OCI-LY7 (cell line): ENCODE measurements at regions not wholly inside any gene's neighbourhood (a gene's known extent, or its start where the extent isn't known, plus 50 kb on each side); places are given as distances from the start of the nearest gene placed in this dataset.

Experiments
- BruUV-seq: library from RNA; stranded (reverse); fragments of 400-500 nt; replicated peaks from 2 replicates; lab custom pipeline; 2021; lab: Mats Ljungman, UMichigan
- CTCF ChIA-PET: fragments of 300-600 bp; sonication (Branson Sonifier 250); formaldehyde crosslinking; loops from one replicate; lab custom pipeline; 2022; ENCODE audit warnings: antibody characterized with exemption; ENCODE audit not compliant: unreplicated experiment; lab: Charles Lee
- POLR2A ChIA-PET: fragments of 300-600 bp; sonication (Branson Sonifier 250); formaldehyde crosslinking; loops from one replicate; lab custom pipeline; 2022; ENCODE audit warnings: antibody characterized with exemption; lab: Charles Lee
- DNase-seq: peaks from one replicate; pipeline ENCODE4 v3.0.0-alpha.2; 2015; ENCODE audit warnings: low spot score
- H2AFZ ChIP-seq: fragments of 200-600 bp; sonication (generic), shearing (Covaris generic); 2 replicates; pipeline ENCODE4 v1.6.1; 2014; ENCODE audit warnings: mild to moderate bottlenecking, antibody characterized with exemption, low read length, moderate library complexity
- H3K27ac ChIP-seq: fragments of 200-600 bp; sonication (generic); 2 replicates; pipeline ENCODE4 v1.5.1; 2014; ENCODE audit warnings: mixed run types, low read depth, mild to moderate bottlenecking, moderate library complexity, low read length, inconsistent platforms; ENCODE audit not compliant: poor library complexity, severe bottlenecking
- H3K36me3 ChIP-seq: fragments of 200-600 bp; sonication (generic); 2 replicates; pipeline ENCODE4 v1.6.1; 2014; ENCODE audit warnings: mild to moderate bottlenecking, antibody characterized with exemption, low read length, moderate library complexity, mixed read lengths; ENCODE audit not compliant: insufficient read depth
- H3K4me1 ChIP-seq: fragments of 200-600 bp; sonication (generic); 2 replicates; pipeline ENCODE4 v1.5.1; 2014; ENCODE audit warnings: mild to moderate bottlenecking, low read length; ENCODE audit not compliant: insufficient read depth, poor library complexity, severe bottlenecking
- H3K4me2 ChIP-seq: fragments of 200-600 bp; sonication (generic); 2 replicates; pipeline ENCODE4 v1.6.1; 2014; ENCODE audit warnings: mild to moderate bottlenecking, low read length
- H3K4me3 ChIP-seq: fragments of 200-600 bp; sonication (generic); 2 replicates; pipeline ENCODE4 v1.5.1; 2014; ENCODE audit warnings: mild to moderate bottlenecking, low read depth, low read length; ENCODE audit not compliant: poor library complexity, severe bottlenecking
- H3K79me2 ChIP-seq: fragments of 200-600 bp; sonication (generic); 2 replicates; pipeline ENCODE4 v1.6.1; 2016; ENCODE audit warnings: low read depth, mild to moderate bottlenecking, low read length, moderate library complexity, mixed read lengths; ENCODE audit not compliant: insufficient read depth
- H3K9me2 ChIP-seq: fragments of 200-600 bp; sonication (generic); 2 replicates; pipeline ENCODE4 v1.6.1; 2016; ENCODE audit warnings: mild to moderate bottlenecking, low read length, mixed read lengths; ENCODE audit not compliant: insufficient read depth
- H3K9me3 ChIP-seq: fragments of 200-600 bp; sonication (generic); 2 replicates; pipeline ENCODE4 v1.6.1; 2014; ENCODE audit warnings: mild to moderate bottlenecking, mixed run types, low read length, mixed read lengths
- H4K20me1 ChIP-seq: fragments of 200-600 bp; sonication (generic); 2 replicates; pipeline ENCODE4 v1.6.1; 2014; ENCODE audit warnings: mild to moderate bottlenecking, antibody characterized with exemption, low read length, moderate library complexity, mixed read lengths; ENCODE audit not compliant: insufficient read depth
- EZH2phosphoT487 ChIP-seq: fragments of 200-600 bp; sonication (generic); IDR thresholded peaks from 2 replicates; pipeline ENCODE4 v1.6.1; 2018; ENCODE audit warnings: low read depth, borderline replicate concordance, mild to moderate bottlenecking, mixed run types, antibody characterized with exemption, low read length, moderate library complexity, mixed read lengths
- intact Hi-C: fragments of 100-400 bp; cut with micrococcal nuclease; formaldehyde crosslinking; loops from one replicate; pipeline ENCODE4 v1.10.0; 2022; ENCODE audit not compliant: unreplicated experiment
- TF ChIP-seq, protein P1 (sequence below): fragments of 200-600 bp; sonication (generic); conservative IDR thresholded peaks from 2 replicates; pipeline ENCODE4 v1.5.1; 2014; ENCODE audit warnings: mild to moderate bottlenecking, antibody characterized with exemption, low read length, moderate library complexity, mixed read lengths

DNA sequence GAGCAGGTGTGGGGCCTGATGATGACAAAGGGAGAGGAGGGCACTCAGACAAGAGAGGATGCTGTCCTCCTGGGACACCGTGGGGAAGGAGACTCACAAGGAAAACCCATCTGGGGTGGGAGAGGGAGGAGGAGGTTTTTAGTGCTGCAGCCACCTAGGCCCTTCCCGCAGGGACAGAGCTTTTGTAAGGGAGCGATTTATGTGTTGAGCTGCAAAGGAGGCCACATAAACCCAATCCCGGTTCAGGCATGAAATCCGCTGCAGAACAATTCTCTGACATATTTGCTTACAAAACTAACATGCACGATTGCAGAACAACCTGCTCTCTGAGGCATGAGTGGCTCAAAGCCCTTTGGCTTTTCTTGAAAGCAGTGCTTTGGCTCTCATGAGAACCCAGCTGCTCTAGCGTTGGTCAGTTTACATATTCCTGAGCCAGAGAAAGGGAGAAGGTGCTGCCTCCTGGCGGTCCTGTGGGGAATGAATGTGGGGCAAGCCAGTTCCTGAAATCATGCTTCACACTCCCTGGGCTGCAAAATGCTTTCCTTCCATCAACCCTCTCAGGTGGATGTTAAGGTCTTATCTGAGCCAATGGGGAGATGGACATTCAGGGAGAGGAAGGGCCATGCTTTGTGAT is 122.4 kb upstream of the NLRP1 start:
- no peak for TF ChIP-seq EZH2phosphoT487
- TF ChIP-seq, protein P1, sequence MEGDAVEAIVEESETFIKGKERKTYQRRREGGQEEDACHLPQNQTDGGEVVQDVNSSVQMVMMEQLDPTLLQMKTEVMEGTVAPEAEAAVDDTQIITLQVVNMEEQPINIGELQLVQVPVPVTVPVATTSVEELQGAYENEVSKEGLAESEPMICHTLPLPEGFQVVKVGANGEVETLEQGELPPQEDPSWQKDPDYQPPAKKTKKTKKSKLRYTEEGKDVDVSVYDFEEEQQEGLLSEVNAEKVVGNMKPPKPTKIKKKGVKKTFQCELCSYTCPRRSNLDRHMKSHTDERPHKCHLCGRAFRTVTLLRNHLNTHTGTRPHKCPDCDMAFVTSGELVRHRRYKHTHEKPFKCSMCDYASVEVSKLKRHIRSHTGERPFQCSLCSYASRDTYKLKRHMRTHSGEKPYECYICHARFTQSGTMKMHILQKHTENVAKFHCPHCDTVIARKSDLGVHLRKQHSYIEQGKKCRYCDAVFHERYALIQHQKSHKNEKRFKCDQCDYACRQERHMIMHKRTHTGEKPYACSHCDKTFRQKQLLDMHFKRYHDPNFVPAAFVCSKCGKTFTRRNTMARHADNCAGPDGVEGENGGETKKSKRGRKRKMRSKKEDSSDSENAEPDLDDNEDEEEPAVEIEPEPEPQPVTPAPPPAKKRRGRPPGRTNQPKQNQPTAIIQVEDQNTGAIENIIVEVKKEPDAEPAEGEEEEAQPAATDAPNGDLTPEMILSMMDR: peak; percentile 84
- CTCF ChIA-PET: no interaction called here
- POLR2A ChIA-PET: no interaction called here

DNA sequence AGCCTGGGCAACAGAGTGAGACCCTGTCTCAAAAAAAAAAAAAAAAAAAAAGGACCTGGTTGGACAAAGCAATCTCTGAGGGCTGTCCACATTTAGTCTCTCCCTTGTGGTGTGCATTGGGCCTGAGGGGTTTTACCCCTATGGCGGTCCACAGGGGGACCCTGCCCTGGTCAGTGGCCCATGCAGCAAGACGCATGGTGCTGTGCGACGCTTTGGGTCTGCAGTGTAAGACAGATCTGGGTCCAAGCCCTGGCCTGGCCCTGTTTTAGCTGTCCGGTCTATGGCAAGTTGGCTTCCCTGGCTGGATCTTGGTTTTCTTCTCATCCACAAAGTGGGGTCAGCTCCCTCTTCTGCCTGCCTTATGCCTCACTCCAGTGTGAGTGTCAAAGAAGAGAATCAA is 123.2 kb upstream of the NLRP1 start:
- POLR2A ChIA-PET: no interaction called here
- Histone ChIP-seq H2AFZ (no peak overlapping the region), H3K9me3 (0 out of 2 replicates have a peak, but pooled peaks cover 6% of the 10 kb centered on the region), H3K79me2 (no peaks in the 10 kb centered on the region), H3K4me3 (no peak overlapping the region), H3K4me1 (no peaks in the 10 kb centered on the region), H3K9me2 (no peaks in the 10 kb centered on the region), H3K36me3 (no peaks in the 10 kb centered on the region), H4K20me1 (no peaks in the 10 kb centered on the region), H3K4me2 (no peak overlapping the region), H3K27ac (no peak overlapping the region)
- CTCF ChIA-PET: no interaction called here
- no TSS peak for BruUV-seq
- intact Hi-C loops: loop anchor here (1.0 to 5.0 kb wide), 2 partner anchors 115 to 715 kb away; no protein-coding TSS in a partner anchor
- DNase-seq: no peak
- TF ChIP-seq, protein P1: no peak
- no peak for TF ChIP-seq EZH2phosphoT487

More for the DNA sequence above, 122.4 kb upstream of the NLRP1 start:
- peak; percentile 59 for DNase-seq
- BruUV-seq: no TSS peak
- Histone ChIP-seq H3K79me2 (no peaks in the 10 kb centered on the region), H2AFZ (no peak overlapping the region), H3K9me2 (no peaks in the 10 kb centered on the region), H3K4me1 (no peaks in the 10 kb centered on the region), H3K36me3 (no peaks in the 10 kb centered on the region), H3K4me3 (no peak overlapping the region), H4K20me1 (no peaks in the 10 kb centered on the region), H3K9me3 (0 out of 2 replicates have a peak, but pooled peaks cover 6% of the 10 kb centered on the region), H3K27ac (no peak overlapping the region), H3K4me2 (no peak overlapping the region)
- intact Hi-C loops: loop anchor here (1.0 to 5.0 kb wide), 2 partner anchors 114 to 716 kb away; no protein-coding TSS in a partner anchor

DNA sequence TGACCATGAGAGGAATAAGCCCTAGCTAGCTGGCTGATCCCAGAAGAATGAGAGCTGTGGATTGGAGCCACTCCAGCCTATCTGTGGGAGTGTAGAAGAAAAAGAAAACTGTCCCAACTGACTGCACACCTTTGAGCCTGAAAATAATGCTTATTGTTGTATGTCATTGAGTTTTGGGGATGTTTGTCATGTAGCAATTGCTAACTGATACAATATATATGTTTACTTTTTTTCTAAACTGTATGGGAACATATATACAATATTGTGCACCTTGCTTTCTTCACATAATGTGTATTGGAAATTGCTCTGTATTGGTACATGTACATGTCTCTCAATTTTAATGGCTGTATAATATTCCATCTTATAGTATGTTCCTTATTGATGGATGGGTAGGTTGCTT is 124.0 kb upstream of the NLRP1 start:
- H3K79me2 ChIP-seq: no peaks in the 10 kb centered on the region
- H4K20me1 ChIP-seq: no peaks in the 10 kb centered on the region
- CTCF ChIA-PET: no interaction called here
- 0 out of 2 replicates have a peak, but pooled peaks cover 6% of the 10 kb centered on the region for H3K9me3 ChIP-seq
- BruUV-seq: no TSS peak
- DNase-seq: no peak
- H3K4me1 ChIP-seq: no peaks in the 10 kb centered on the region
- H3K4me3 ChIP-seq: no peak overlapping the region
- TF ChIP-seq, protein P1: no peak
- TF ChIP-seq EZH2phosphoT487: no peak
- no peak overlapping the region for H3K27ac ChIP-seq
- H3K9me2 ChIP-seq: no peaks in the 10 kb centered on the region
- H3K4me2 ChIP-seq: no peak overlapping the region
- H2AFZ ChIP-seq: no peak overlapping the region
- POLR2A ChIA-PET: no interaction called here
- H3K36me3 ChIP-seq: no peaks in the 10 kb centered on the region
- intact Hi-C loops: loop anchor here (5.0 kb wide), 1 partner anchor 714 kb away; no protein-coding TSS in a partner anchor
